MM.1S (cell line): ENCODE measurements at regions not wholly inside any gene's neighbourhood (a gene's known extent, or its start where the extent isn't known, plus 50 kb on each side); places are given as distances from the start of the nearest gene placed in this dataset.

Experiments used
- DNase-seq: peaks from one replicate; pipeline ENCODE4 v3.0.0-alpha.2; 2015
- H2AFZ ChIP-seq: fragments of 300-600 bp; sonication (generic); 2 replicates; pipeline ENCODE4 v1.6.0; 2016; ENCODE audit warnings: antibody characterized with exemption, low read length
- H3F3A ChIP-seq: fragments of 300-600 bp; sonication (generic); 2 replicates; pipeline ENCODE4 v1.6.1; 2016; ENCODE audit warnings: mild to moderate bottlenecking, antibody characterized with exemption, low read length, moderate library complexity, mixed read lengths; ENCODE audit not compliant: insufficient read depth
- H3K27ac ChIP-seq: fragments of 300-600 bp; sonication (generic); 2 replicates; pipeline ENCODE4 v1.5.1; 2016; ENCODE audit warnings: mild to moderate bottlenecking, low read length
- H3K27me3 ChIP-seq: fragments of 300-600 bp; sonication (generic); replicated peaks from 2 replicates; pipeline ENCODE4 v1.6.0; 2016; ENCODE audit warnings: low read length; ENCODE audit not compliant: insufficient read depth
- H3K36me3 ChIP-seq: fragments of 300-600 bp; sonication (generic); replicated peaks from 2 replicates; pipeline ENCODE4 v1.6.1; 2016; ENCODE audit warnings: mild to moderate bottlenecking, low read length, mixed read lengths; ENCODE audit not compliant: insufficient read depth
- H3K4me1 ChIP-seq: fragments of 300-600 bp; sonication (generic); 2 replicates; pipeline ENCODE4 v1.6.1; 2016; ENCODE audit warnings: low read length, mixed read lengths
- H3K4me2 ChIP-seq: fragments of 300-600 bp; sonication (generic); 2 replicates; pipeline ENCODE4 v1.6.0; 2016; ENCODE audit warnings: low read depth, low read length
- H3K4me3 ChIP-seq: fragments of 300-600 bp; sonication (generic); 2 replicates; pipeline ENCODE4 v1.5.1; 2016; ENCODE audit warnings: low read length, mixed read lengths
- H3K79me2 ChIP-seq: fragments of 300-600 bp; sonication (generic); 2 replicates; pipeline ENCODE4 v1.6.1; 2016; ENCODE audit warnings: mixed run types, low read length, mixed read lengths
- H3K9ac ChIP-seq: fragments of 300-600 bp; sonication (generic); 2 replicates; pipeline ENCODE4 v1.6.1; 2016; ENCODE audit warnings: low read length, mixed read lengths
- H3K9me2 ChIP-seq: fragments of 300-600 bp; sonication (generic); replicated peaks from 2 replicates; pipeline ENCODE4 v1.6.1; 2016; ENCODE audit warnings: mild to moderate bottlenecking, low read length, mixed read lengths; ENCODE audit not compliant: insufficient read depth
- H3K9me3 ChIP-seq: fragments of 300-600 bp; sonication (generic); replicated peaks from 2 replicates; pipeline ENCODE4 v1.6.1; 2016; ENCODE audit warnings: mild to moderate bottlenecking, low read length, mixed read lengths; ENCODE audit not compliant: insufficient read depth
- H4K20me1 ChIP-seq: fragments of 300-600 bp; sonication (generic); 2 replicates; pipeline ENCODE4 v1.6.1; 2016; ENCODE audit warnings: mild to moderate bottlenecking, low read length, moderate library complexity, mixed read lengths; ENCODE audit not compliant: insufficient read depth
- EZH2 ChIP-seq: fragments of 300-600 bp; sonication (generic); optimal IDR thresholded peaks from 2 replicates; pipeline ENCODE3; 2017; ENCODE audit warnings: low read depth, mild to moderate bottlenecking, antibody characterized with exemption, low read length, mixed read lengths
- EZH2phosphoT487 ChIP-seq: fragments of 300-600 bp; sonication (generic); IDR thresholded peaks from 2 replicates; pipeline ENCODE4 v1.6.1; 2018; ENCODE audit warnings: antibody characterized with exemption, low read length
- TF ChIP-seq, protein P1 (sequence below): fragments of 300-600 bp; sonication (generic); IDR thresholded peaks from 2 replicates; pipeline ENCODE4 v1.5.1; 2016; ENCODE audit warnings: antibody characterized with exemption, low read length, mixed read lengths

DNA sequence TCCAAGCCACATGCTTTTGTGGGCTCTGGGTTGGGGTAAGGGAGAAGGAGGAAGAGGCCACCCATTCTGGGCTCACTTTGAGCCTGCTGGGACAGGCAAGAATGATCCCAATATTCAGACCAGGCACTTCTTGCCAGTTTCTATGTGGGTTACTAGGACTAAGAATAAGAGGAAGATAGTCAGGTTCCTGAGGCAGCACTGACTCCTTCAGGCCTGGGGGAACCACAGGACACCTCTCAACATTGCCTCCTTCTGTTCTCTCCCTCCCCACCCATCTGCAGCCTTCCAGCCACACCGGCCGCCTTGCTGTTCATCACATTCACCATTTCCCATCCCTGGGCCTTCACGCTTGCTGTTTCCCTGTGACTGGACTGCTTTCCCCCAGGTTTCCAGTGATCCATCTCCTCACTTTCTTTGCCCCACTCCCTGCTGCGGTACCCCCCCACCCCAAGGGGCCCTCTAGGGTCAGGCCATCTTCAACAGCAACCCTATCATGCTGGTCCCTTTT lies 69.2 kb upstream of the SIRPA start:
- H3K4me1 ChIP-seq, result peaks cover 14% of the 10 kb centered on the region
- H3K79me2 ChIP-seq, result no peaks in the 10 kb centered on the region
- no peaks in the 10 kb centered on the region for H4K20me1 ChIP-seq
- no peak overlapping the region for H3K27ac ChIP-seq
- DNase-seq, result no peak
- H3K27me3 ChIP-seq, result no peaks in the 10 kb centered on the region
- TF ChIP-seq EZH2 (no peak), EZH2phosphoT487 (no peak)
- TF ChIP-seq, protein P1, sequence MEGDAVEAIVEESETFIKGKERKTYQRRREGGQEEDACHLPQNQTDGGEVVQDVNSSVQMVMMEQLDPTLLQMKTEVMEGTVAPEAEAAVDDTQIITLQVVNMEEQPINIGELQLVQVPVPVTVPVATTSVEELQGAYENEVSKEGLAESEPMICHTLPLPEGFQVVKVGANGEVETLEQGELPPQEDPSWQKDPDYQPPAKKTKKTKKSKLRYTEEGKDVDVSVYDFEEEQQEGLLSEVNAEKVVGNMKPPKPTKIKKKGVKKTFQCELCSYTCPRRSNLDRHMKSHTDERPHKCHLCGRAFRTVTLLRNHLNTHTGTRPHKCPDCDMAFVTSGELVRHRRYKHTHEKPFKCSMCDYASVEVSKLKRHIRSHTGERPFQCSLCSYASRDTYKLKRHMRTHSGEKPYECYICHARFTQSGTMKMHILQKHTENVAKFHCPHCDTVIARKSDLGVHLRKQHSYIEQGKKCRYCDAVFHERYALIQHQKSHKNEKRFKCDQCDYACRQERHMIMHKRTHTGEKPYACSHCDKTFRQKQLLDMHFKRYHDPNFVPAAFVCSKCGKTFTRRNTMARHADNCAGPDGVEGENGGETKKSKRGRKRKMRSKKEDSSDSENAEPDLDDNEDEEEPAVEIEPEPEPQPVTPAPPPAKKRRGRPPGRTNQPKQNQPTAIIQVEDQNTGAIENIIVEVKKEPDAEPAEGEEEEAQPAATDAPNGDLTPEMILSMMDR, result no peak
- H2AFZ ChIP-seq, result no peak overlapping the region
- no peaks in the 10 kb centered on the region for H3K9me3 ChIP-seq
- H3K4me2 ChIP-seq, result no peak overlapping the region
- H3F3A ChIP-seq, result no peaks in the 10 kb centered on the region; the same call in 1 of the 2 replicates
- H3K4me3 ChIP-seq, result no peak overlapping the region
- H3K9me2 ChIP-seq, result no peaks in the 10 kb centered on the region
- H3K36me3 ChIP-seq, result no peaks in the 10 kb centered on the region
- no peak overlapping the region for H3K9ac ChIP-seq

DNA sequence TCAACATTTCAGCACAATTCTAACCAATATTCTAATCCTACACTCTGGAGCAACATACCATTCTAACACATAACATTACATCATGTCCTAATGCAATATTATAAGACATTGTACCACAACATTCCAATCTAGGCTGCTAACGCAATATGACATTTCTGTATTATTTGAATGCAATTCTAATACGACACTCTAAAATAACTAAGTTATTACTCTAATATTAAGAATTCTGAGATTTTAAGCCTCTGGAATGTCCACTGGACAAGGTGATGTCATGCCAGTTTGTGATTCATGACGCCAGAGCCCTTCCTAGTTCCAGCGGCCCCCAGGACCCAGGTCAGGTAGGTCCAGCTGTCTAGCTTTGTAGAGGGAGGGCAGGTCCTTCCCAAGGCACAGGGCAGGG lies 69.7 kb upstream of the SIRPA start:
- Histone ChIP-seq H3F3A (no peaks in the 10 kb centered on the region; the same call in 1 of the 2 replicates), H3K4me2 (no peak overlapping the region), H4K20me1 (no peaks in the 10 kb centered on the region), H3K4me1 (peaks cover 18% of the 10 kb centered on the region), H3K27ac (no peak overlapping the region), H3K9ac (no peak overlapping the region), H2AFZ (no peak overlapping the region), H3K9me3 (no peaks in the 10 kb centered on the region), H3K36me3 (no peaks in the 10 kb centered on the region), H3K27me3 (no peaks in the 10 kb centered on the region), H3K4me3 (no peak overlapping the region), H3K79me2 (no peaks in the 10 kb centered on the region), H3K9me2 (no peaks in the 10 kb centered on the region)
- no peak for DNase-seq
- TF ChIP-seq, protein P1, result no peak
- no peak for TF ChIP-seq EZH2phosphoT487
- no peak for TF ChIP-seq EZH2

DNA sequence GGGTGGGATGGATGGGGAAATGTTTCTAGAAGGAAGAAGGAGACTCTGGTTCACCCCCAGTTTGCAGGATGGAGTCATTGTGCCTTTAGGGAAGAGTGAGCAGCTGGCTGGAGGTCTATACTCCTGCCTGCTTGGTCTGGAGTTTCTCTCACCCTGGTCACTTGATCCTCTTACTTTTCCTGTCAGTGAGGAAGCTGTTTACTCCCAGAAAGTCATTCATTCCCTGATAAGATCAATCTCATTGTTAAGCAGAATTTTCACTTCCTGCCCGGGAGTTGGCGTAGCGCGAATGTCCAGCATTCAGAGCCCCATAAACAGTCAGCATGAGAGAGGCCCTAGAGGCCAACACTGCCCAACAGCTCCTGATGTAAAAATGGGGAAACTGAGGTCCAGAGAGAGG lies 70.4 kb upstream of the SIRPA start:
- no peak for DNase-seq
- no peak overlapping the region for H3K4me3 ChIP-seq
- TF ChIP-seq EZH2phosphoT487, result no peak
- no peak for TF ChIP-seq EZH2
- H4K20me1 ChIP-seq, result no peaks in the 10 kb centered on the region
- no peaks in the 10 kb centered on the region for H3K79me2 ChIP-seq
- H3K36me3 ChIP-seq, result no peaks in the 10 kb centered on the region
- H3K4me1 ChIP-seq, result peaks cover 25% of the 10 kb centered on the region
- H3K27me3 ChIP-seq, result no peaks in the 10 kb centered on the region
- H3K9ac ChIP-seq, result no peak overlapping the region
- no peaks in the 10 kb centered on the region; the same call in 1 of the 2 replicates for H3F3A ChIP-seq
- no peak overlapping the region for H2AFZ ChIP-seq
- no peaks in the 10 kb centered on the region for H3K9me2 ChIP-seq
- H3K4me2 ChIP-seq, result no peak overlapping the region
- no peaks in the 10 kb centered on the region for H3K9me3 ChIP-seq
- no peak overlapping the region for H3K27ac ChIP-seq

DNA sequence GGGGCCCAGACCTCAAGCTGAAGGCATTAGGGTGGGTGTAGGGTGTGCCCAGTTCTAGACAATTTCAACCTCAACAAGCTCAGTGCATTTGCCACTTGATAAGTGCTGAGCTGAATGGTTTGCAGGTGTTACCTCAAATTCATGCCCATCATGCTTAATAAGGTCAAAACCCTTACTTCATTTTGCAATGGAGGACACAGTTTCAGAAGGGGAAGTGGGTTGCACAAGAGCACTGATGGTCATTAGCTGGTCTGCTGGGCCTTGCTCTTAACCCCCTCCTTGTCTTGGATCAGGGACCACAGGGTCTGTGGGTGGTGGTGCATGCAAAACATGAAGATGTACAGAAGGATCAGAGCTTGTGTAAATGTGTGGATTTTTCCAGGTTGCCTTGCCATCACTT lies 71.0 kb upstream of the SIRPA start:
- no peaks in the 10 kb centered on the region; the same call in 1 of the 2 replicates for H3F3A ChIP-seq
- no peak overlapping the region for H2AFZ ChIP-seq
- no peak overlapping the region for H3K4me3 ChIP-seq
- H3K4me2 ChIP-seq, result no peak overlapping the region
- H3K27me3 ChIP-seq, result no peaks in the 10 kb centered on the region
- TF ChIP-seq EZH2, result no peak
- TF ChIP-seq, protein P1, result no peak
- TF ChIP-seq EZH2phosphoT487, result no peak
- no peak overlapping the region for H3K27ac ChIP-seq
- no peaks in the 10 kb centered on the region for H3K79me2 ChIP-seq
- DNase-seq, result no peak
- no peak overlapping the region for H3K9ac ChIP-seq
- no peaks in the 10 kb centered on the region for H4K20me1 ChIP-seq
- no peaks in the 10 kb centered on the region for H3K9me2 ChIP-seq
- H3K9me3 ChIP-seq, result no peaks in the 10 kb centered on the region
- peaks cover 25% of the 10 kb centered on the region for H3K4me1 ChIP-seq
- H3K36me3 ChIP-seq, result no peaks in the 10 kb centered on the region
